HL-60 (cell line): ENCODE measurements at regions not wholly inside any gene's neighbourhood (a gene's known extent, or its start where the extent isn't known, plus 50 kb on each side); places are given as distances from the start of the nearest gene placed in this dataset.

Source experiments
- DNase-seq, 2 experiments: peaks; one replicate each; pipeline ENCODE4 v3.0.0-alpha.2; 2010 to 2020; ENCODE audit warnings: low read depth in 1 of 2, low spot score in 1 of 2
- H3K27ac ChIP-seq: fragments of 250-450 bp; sonication (Bioruptor Pico); replicated peaks from 2 replicates; pipeline ENCODE4 v1.5.1; 2020; ENCODE audit warnings: mild to moderate bottlenecking, moderate library complexity
- H3K27me3 ChIP-seq: fragments of 250-450 bp; sonication (Bioruptor Pico); 2 replicates; pipeline ENCODE4 v1.5.1; 2021; ENCODE audit warnings: mild to moderate bottlenecking, moderate library complexity; ENCODE audit not compliant: insufficient read depth, poor library complexity, severe bottlenecking
- H3K4me3 ChIP-seq: replicated peaks from 2 replicates; pipeline ENCODE4 v1.5.1; 2011; ENCODE audit warnings: mild to moderate bottlenecking, control low read depth, low read length; ENCODE audit not compliant: insufficient read depth
- GABPA ChIP-seq: IDR thresholded peaks from 2 replicates; pipeline ENCODE4 v1.6.1; 2012; ENCODE audit warnings: low read depth
- POLR2AphosphoS5 ChIP-seq: IDR thresholded peaks from 2 replicates; pipeline ENCODE4 v1.6.1; 2012; ENCODE audit warnings: low read depth
- SPI1 ChIP-seq: IDR thresholded peaks from 2 replicates; pipeline ENCODE4 v1.6.1; 2012; ENCODE audit warnings: low read depth, mild to moderate bottlenecking, borderline replicate concordance
- TF ChIP-seq, protein P1 (sequence below): IDR thresholded peaks from 2 replicates; pipeline ENCODE4 v1.6.1; 2012; ENCODE audit warnings: low read depth; ENCODE audit not compliant: insufficient replicate concordance
- TF ChIP-seq, protein P2 (sequence below): IDR thresholded peaks from one replicate; pipeline ENCODE4 v1.5.1; 2011; ENCODE audit warnings: low read length, control low read depth, inconsistent platforms; ENCODE audit not compliant: insufficient read depth

DNA sequence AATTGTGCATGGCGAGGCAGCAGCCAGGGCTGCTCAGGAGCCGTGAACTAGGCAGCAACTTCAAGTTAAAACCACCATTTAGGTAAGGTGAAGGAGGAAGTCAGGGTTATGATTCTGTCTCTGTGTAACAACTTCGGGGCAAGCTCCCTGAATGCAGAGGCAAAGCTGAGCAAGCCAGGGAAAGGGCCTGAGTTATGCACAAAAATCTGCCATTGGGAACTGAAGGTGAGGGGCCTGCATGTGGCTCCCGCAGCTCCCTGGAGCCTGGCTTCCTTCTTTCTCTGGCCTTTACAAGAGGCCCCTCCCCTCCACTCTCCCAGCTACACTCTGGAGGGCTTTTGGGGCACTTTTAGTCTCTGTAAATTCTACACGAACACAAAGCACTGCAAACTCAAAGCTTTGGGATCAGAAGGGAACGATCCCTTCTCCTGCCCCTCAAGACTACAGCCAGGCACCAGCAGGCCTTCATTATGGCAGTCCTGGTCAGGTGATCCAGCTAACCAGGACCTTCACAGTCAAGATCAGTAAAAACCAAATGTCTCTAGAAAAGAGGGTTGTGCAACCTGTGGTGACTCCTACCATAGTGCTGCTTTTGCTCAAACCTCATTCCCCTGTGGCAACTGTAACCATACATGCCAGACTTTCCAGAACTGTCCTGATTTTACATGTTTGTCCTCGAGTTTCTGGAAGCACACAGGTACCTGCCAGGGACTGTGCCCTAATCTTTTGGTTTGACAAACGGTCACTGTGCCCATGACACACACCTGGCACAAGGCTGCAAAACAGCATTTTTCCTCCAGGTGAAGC is 67.2 kb upstream of the PTGR2 start:
- no peaks in the 10 kb centered on the region for H3K27me3 ChIP-seq
- H3K4me3 ChIP-seq = no peak overlapping the region
- H3K27ac ChIP-seq = peak overlapping the region; percentile 74
- DNase-seq = peak; percentile 43 to 67
- TF ChIP-seq, protein P1, sequence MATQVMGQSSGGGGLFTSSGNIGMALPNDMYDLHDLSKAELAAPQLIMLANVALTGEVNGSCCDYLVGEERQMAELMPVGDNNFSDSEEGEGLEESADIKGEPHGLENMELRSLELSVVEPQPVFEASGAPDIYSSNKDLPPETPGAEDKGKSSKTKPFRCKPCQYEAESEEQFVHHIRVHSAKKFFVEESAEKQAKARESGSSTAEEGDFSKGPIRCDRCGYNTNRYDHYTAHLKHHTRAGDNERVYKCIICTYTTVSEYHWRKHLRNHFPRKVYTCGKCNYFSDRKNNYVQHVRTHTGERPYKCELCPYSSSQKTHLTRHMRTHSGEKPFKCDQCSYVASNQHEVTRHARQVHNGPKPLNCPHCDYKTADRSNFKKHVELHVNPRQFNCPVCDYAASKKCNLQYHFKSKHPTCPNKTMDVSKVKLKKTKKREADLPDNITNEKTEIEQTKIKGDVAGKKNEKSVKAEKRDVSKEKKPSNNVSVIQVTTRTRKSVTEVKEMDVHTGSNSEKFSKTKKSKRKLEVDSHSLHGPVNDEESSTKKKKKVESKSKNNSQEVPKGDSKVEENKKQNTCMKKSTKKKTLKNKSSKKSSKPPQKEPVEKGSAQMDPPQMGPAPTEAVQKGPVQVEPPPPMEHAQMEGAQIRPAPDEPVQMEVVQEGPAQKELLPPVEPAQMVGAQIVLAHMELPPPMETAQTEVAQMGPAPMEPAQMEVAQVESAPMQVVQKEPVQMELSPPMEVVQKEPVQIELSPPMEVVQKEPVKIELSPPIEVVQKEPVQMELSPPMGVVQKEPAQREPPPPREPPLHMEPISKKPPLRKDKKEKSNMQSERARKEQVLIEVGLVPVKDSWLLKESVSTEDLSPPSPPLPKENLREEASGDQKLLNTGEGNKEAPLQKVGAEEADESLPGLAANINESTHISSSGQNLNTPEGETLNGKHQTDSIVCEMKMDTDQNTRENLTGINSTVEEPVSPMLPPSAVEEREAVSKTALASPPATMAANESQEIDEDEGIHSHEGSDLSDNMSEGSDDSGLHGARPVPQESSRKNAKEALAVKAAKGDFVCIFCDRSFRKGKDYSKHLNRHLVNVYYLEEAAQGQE = no peak
- TF ChIP-seq SPI1 = no peak
- TF ChIP-seq, protein P2, sequence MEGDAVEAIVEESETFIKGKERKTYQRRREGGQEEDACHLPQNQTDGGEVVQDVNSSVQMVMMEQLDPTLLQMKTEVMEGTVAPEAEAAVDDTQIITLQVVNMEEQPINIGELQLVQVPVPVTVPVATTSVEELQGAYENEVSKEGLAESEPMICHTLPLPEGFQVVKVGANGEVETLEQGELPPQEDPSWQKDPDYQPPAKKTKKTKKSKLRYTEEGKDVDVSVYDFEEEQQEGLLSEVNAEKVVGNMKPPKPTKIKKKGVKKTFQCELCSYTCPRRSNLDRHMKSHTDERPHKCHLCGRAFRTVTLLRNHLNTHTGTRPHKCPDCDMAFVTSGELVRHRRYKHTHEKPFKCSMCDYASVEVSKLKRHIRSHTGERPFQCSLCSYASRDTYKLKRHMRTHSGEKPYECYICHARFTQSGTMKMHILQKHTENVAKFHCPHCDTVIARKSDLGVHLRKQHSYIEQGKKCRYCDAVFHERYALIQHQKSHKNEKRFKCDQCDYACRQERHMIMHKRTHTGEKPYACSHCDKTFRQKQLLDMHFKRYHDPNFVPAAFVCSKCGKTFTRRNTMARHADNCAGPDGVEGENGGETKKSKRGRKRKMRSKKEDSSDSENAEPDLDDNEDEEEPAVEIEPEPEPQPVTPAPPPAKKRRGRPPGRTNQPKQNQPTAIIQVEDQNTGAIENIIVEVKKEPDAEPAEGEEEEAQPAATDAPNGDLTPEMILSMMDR = no peak
- no peak for TF ChIP-seq GABPA
- TF ChIP-seq POLR2AphosphoS5 = no peak

DNA sequence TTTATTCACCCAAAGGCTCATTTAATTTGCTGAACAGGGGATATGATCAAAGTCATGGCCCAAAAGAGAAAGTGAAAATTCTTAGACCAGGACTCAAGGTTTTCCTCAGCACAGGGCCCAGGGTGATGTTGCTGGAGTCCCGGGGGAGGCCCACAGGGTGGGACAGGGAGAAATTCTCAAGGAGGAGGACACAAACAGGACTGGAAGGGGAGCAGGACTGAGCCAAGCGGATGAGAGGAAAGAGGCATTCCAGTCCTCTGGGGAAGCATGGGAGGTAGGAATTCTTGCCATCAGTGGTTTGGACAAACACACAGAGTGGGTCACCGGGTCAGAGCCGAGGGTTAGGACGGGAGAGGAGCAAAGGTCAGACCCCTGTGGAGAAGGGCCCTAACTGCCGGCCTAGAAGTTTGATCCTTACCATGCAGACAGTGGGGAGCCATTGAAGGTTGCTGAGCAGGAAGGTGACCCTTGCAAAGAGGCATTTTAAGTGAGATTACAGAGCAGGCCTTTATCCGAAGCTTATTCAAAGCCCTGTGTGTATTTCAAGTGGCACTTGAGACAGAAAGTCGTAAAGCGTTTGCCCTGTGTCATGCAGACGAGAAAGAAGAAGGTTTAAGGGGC is 68.4 kb upstream of the PTGR2 start:
- TF ChIP-seq POLR2AphosphoS5 (no peak), SPI1 (no peak), GABPA (no peak)
- TF ChIP-seq, protein P2 = no peak
- TF ChIP-seq, protein P1 = no peak
- Histone ChIP-seq H3K27me3 (no peaks in the 10 kb centered on the region), H3K4me3 (no peak overlapping the region), H3K27ac (no peak overlapping the region)
- no peak for DNase-seq

DNA sequence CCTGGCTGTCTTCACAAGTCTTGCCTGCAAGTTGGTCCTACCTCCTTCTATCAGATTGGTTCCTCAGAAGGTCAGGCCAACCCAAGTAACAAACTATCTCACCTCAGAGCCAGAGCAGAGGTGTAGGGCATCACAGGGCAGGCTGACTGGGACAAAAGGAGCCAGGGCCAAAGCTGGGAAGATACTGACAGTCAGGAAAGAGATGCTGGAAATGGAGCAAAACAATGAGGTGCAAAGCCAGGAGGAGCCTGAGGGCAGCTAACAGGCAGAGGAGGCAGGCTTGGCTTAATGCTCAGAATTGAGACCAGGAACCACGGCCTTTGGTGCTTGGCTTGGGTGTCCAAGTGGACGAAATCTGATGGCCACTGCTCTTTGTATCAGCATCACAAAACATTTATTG is 68.4 kb upstream of the PNMA1 start:
- no peak for DNase-seq
- H3K27ac ChIP-seq = no peak overlapping the region
- TF ChIP-seq SPI1 = no peak
- TF ChIP-seq, protein P2 = no peak
- no peak for TF ChIP-seq GABPA
- TF ChIP-seq POLR2AphosphoS5 = no peak
- TF ChIP-seq, protein P1 = no peak
- no peaks in the 10 kb centered on the region for H3K27me3 ChIP-seq
- H3K4me3 ChIP-seq = no peak overlapping the region
